ENCODE measurements at regions not wholly inside any gene's neighbourhood (a gene's known extent, or its start where the extent isn't known, plus 50 kb on each side); places are given as distances from the start of the nearest gene placed in this dataset.

GRCh38 chr1:95396557-95396956 lies 162.5 kb downstream of the RWDD3 start:
- Histone ChIP-seq H3K36me3 (ENCODE audit: control insufficient read depth, insufficient read depth, low read length, severe bottlenecking) (no peaks in the 10 kb centered on the region), H3K4me3 (ENCODE audit: low read length) (no peak overlapping the region), H3K9ac (ENCODE audit: low read length) (no peak overlapping the region), H3K9me3 (ENCODE audit: control insufficient read depth, low read length) (peaks cover 5% of the 10 kb centered on the region), H3K4me1 (ENCODE audit: control insufficient read depth, insufficient read depth, low read length) (no peaks in the 10 kb centered on the region), H3K27me3 (replicated peaks; ENCODE audit: control insufficient read depth, insufficient read depth, low read length) (no peaks in the 10 kb centered on the region)
- DNase-seq (ENCODE audit: low read depth): no peak

- peaks cover 3% of the 10 kb centered on the region for H3K27me3 ChIP-seq (replicated peaks; ENCODE audit: control insufficient read depth, insufficient read depth, low read length)
- H3K4me3 ChIP-seq (ENCODE audit: low read length): no peak overlapping the region
- H3K9ac ChIP-seq (ENCODE audit: low read length): no peak overlapping the region
- no peak for DNase-seq (ENCODE audit: low read depth)
- no peaks in the 10 kb centered on the region for H3K36me3 ChIP-seq (ENCODE audit: control insufficient read depth, insufficient read depth, low read length, severe bottlenecking)
- peaks cover 5% of the 10 kb centered on the region for H3K9me3 ChIP-seq (ENCODE audit: control insufficient read depth, low read length)
- no peaks in the 10 kb centered on the region for H3K4me1 ChIP-seq (ENCODE audit: control insufficient read depth, insufficient read depth, low read length)
These were observed 168.8 kb downstream of the RWDD3 start for GRCh38 chr1:95402780-95403179.

GRCh38 chr1:95406279-95406678 lies 172.3 kb downstream of the RWDD3 start:
- DNase-seq (ENCODE audit: low read depth): no peak
- Histone ChIP-seq H3K9me3 (ENCODE audit: control insufficient read depth, low read length) (no peaks in the 10 kb centered on the region), H3K9ac (ENCODE audit: low read length) (no peak overlapping the region)

GRCh38 chr1:95407131-95407885 lies 173.3 kb downstream of the RWDD3 start:
- DNase-seq (ENCODE audit: low read depth): no peak
- H3K4me3 ChIP-seq (ENCODE audit: low read length): peak overlapping the region; percentile 61
- H3K36me3 ChIP-seq (ENCODE audit: control insufficient read depth, insufficient read depth, low read length, severe bottlenecking): no peaks in the 10 kb centered on the region
- H3K9me3 ChIP-seq (ENCODE audit: control insufficient read depth, low read length): no peaks in the 10 kb centered on the region
- no peaks in the 10 kb centered on the region for H3K4me1 ChIP-seq (ENCODE audit: control insufficient read depth, insufficient read depth, low read length)
- H3K27me3 ChIP-seq (replicated peaks; ENCODE audit: control insufficient read depth, insufficient read depth, low read length): peaks cover 3% of the 10 kb centered on the region
- no peak overlapping the region for H3K9ac ChIP-seq (ENCODE audit: low read length)

More at GRCh38 chr1:95406279-95406678, 172.3 kb downstream of the RWDD3 start:
- no peaks in the 10 kb centered on the region for H3K4me1 ChIP-seq (ENCODE audit: control insufficient read depth, insufficient read depth, low read length)
- H3K36me3 ChIP-seq (ENCODE audit: control insufficient read depth, insufficient read depth, low read length, severe bottlenecking): no peaks in the 10 kb centered on the region
- no peak overlapping the region for H3K4me3 ChIP-seq (ENCODE audit: low read length)
- peaks cover 3% of the 10 kb centered on the region for H3K27me3 ChIP-seq (replicated peaks; ENCODE audit: control insufficient read depth, insufficient read depth, low read length)

- Histone ChIP-seq H3K4me3 (ENCODE audit: low read length) (peak overlapping the region; percentile 61), H3K36me3 (ENCODE audit: control insufficient read depth, insufficient read depth, low read length, severe bottlenecking) (no peaks in the 10 kb centered on the region), H3K4me1 (ENCODE audit: control insufficient read depth, insufficient read depth, low read length) (no peaks in the 10 kb centered on the region), H3K27me3 (replicated peaks; ENCODE audit: control insufficient read depth, insufficient read depth, low read length) (peaks cover 3% of the 10 kb centered on the region), H3K9me3 (ENCODE audit: control insufficient read depth, low read length) (no peaks in the 10 kb centered on the region), H3K9ac (ENCODE audit: low read length) (no peak overlapping the region)
- no peak for DNase-seq (ENCODE audit: low read depth)
These were observed 173.9 kb downstream of the RWDD3 start for GRCh38 chr1:95407886-95408291.

GRCh38 chr1:95408507-95409136 lies 174.6 kb downstream of the RWDD3 start:
- Histone ChIP-seq H3K36me3 (ENCODE audit: control insufficient read depth, insufficient read depth, low read length, severe bottlenecking) (no peaks in the 10 kb centered on the region), H3K27me3 (replicated peaks; ENCODE audit: control insufficient read depth, insufficient read depth, low read length) (peaks cover 3% of the 10 kb centered on the region), H3K9ac (ENCODE audit: low read length) (no peak overlapping the region), H3K4me3 (ENCODE audit: low read length) (no peak overlapping the region), H3K9me3 (ENCODE audit: control insufficient read depth, low read length) (no peaks in the 10 kb centered on the region), H3K4me1 (ENCODE audit: control insufficient read depth, insufficient read depth, low read length) (no peaks in the 10 kb centered on the region)
- DNase-seq (ENCODE audit: low read depth): no peak

- Histone ChIP-seq H3K4me1 (ENCODE audit: control insufficient read depth, insufficient read depth, low read length) (no peaks in the 10 kb centered on the region), H3K36me3 (ENCODE audit: control insufficient read depth, insufficient read depth, low read length, severe bottlenecking) (no peaks in the 10 kb centered on the region), H3K4me3 (ENCODE audit: low read length) (no peak overlapping the region), H3K9ac (ENCODE audit: low read length) (no peak overlapping the region), H3K27me3 (replicated peaks; ENCODE audit: control insufficient read depth, insufficient read depth, low read length) (peaks cover 3% of the 10 kb centered on the region), H3K9me3 (ENCODE audit: control insufficient read depth, low read length) (no peaks in the 10 kb centered on the region)
- DNase-seq (ENCODE audit: low read depth): no peak
These were observed 175.3 kb downstream of the RWDD3 start for GRCh38 chr1:95409276-95409675.

GRCh38 chr1:95409901-95410300 lies 175.9 kb downstream of the RWDD3 start:
- Histone ChIP-seq H3K36me3 (ENCODE audit: control insufficient read depth, insufficient read depth, low read length, severe bottlenecking) (no peaks in the 10 kb centered on the region), H3K4me3 (ENCODE audit: low read length) (no peak overlapping the region), H3K9ac (ENCODE audit: low read length) (no peak overlapping the region), H3K4me1 (ENCODE audit: control insufficient read depth, insufficient read depth, low read length) (no peaks in the 10 kb centered on the region), H3K9me3 (ENCODE audit: control insufficient read depth, low read length) (no peaks in the 10 kb centered on the region), H3K27me3 (replicated peaks; ENCODE audit: control insufficient read depth, insufficient read depth, low read length) (peaks cover 3% of the 10 kb centered on the region)
- no peak for DNase-seq (ENCODE audit: low read depth)

- Histone ChIP-seq H3K36me3 (ENCODE audit: control insufficient read depth, insufficient read depth, low read length, severe bottlenecking) (no peaks in the 10 kb centered on the region), H3K4me3 (ENCODE audit: low read length) (no peak overlapping the region), H3K9ac (ENCODE audit: low read length) (no peak overlapping the region), H3K9me3 (ENCODE audit: control insufficient read depth, low read length) (no peaks in the 10 kb centered on the region), H3K4me1 (ENCODE audit: control insufficient read depth, insufficient read depth, low read length) (no peaks in the 10 kb centered on the region), H3K27me3 (replicated peaks; ENCODE audit: control insufficient read depth, insufficient read depth, low read length) (no peaks in the 10 kb centered on the region)
- DNase-seq (ENCODE audit: low read depth): no peak
These were observed 181.1 kb downstream of the RWDD3 start for GRCh38 chr1:95415146-95415545.

GRCh38 chr1:95426772-95427171 lies 192.8 kb downstream of the RWDD3 start:
- Histone ChIP-seq H3K4me1 (ENCODE audit: control insufficient read depth, insufficient read depth, low read length) (no peaks in the 10 kb centered on the region), H3K9me3 (ENCODE audit: control insufficient read depth, low read length) (no peaks in the 10 kb centered on the region), H3K27me3 (replicated peaks; ENCODE audit: control insufficient read depth, insufficient read depth, low read length) (no peaks in the 10 kb centered on the region), H3K9ac (ENCODE audit: low read length) (no peak overlapping the region), H3K36me3 (ENCODE audit: control insufficient read depth, insufficient read depth, low read length, severe bottlenecking) (no peaks in the 10 kb centered on the region), H3K4me3 (ENCODE audit: low read length) (no peak overlapping the region)
- DNase-seq (ENCODE audit: low read depth): no peak

GRCh38 chr1:95427525-95427924 lies 193.5 kb downstream of the RWDD3 start:
- no peak overlapping the region for H3K9ac ChIP-seq (ENCODE audit: low read length)
- no peak for DNase-seq (ENCODE audit: low read depth)
- H3K36me3 ChIP-seq (ENCODE audit: control insufficient read depth, insufficient read depth, low read length, severe bottlenecking): no peaks in the 10 kb centered on the region
- no peaks in the 10 kb centered on the region for H3K27me3 ChIP-seq (replicated peaks; ENCODE audit: control insufficient read depth, insufficient read depth, low read length)
- H3K4me1 ChIP-seq (ENCODE audit: control insufficient read depth, insufficient read depth, low read length): no peaks in the 10 kb centered on the region
- H3K4me3 ChIP-seq (ENCODE audit: low read length): no peak overlapping the region
- no peaks in the 10 kb centered on the region for H3K9me3 ChIP-seq (ENCODE audit: control insufficient read depth, low read length)

Measured in adipocyte (in vitro differentiated cells).